Head of caudate nucleus (tissue), 42 donors: ENCODE measurements at regions not wholly inside any gene's neighbourhood (a gene's known extent, or its start where the extent isn't known, plus 50 kb on each side); places are given as distances from the start of the nearest gene placed in this dataset.

ENCODE experiments used
- DNase-seq, 42 donors: peaks; one replicate each; pipeline versions ENCODE4 v3.0.0 to v3.0.0-alpha.2; 2020 to 2021; ENCODE audit warnings: mixed read lengths in 7 of 42
- intact Hi-C: fragments of 100-400 bp; cut with DNase I; formaldehyde crosslinking; loops from one replicate; pipeline ENCODE4 v1.15.0; 2022

- no peak for DNase-seq
- intact Hi-C loops, result no loop called here
Observed at GRCh38 chr12:84357314-84357713, 555.3 kb downstream of the SLC6A15 start.

GRCh38 chr12:84356224-84356623, 556.4 kb downstream of the SLC6A15 start:
- DNase-seq, result no peak
- intact Hi-C loops, result no loop called here

GRCh38 chr12:84355561-84355960, 557.0 kb downstream of the SLC6A15 start:
- DNase-seq, result no peak
- intact Hi-C loops, result no loop called here

- intact Hi-C loops, result no loop called here
- no peak for DNase-seq
Observed at GRCh38 chr12:84348582-84348981, 564.0 kb downstream of the SLC6A15 start.

GRCh38 chr12:84341467-84342193, 571.0 kb downstream of the SLC6A15 start:
- no peak for DNase-seq
- intact Hi-C loops, result no loop called here

- DNase-seq, result no peak
- intact Hi-C loops, result no loop called here
Observed at GRCh38 chr12:84336231-84336630, 576.4 kb downstream of the SLC6A15 start.

GRCh38 chr12:84329938-84330337, 582.7 kb downstream of the SLC6A15 start:
- peak in 2 of 42 donors; percentile 1 to 3 for DNase-seq
- intact Hi-C loops, result no loop called here

- DNase-seq, result no peak
- intact Hi-C loops, result no loop called here
Observed at GRCh38 chr12:84315926-84316325, 596.7 kb downstream of the SLC6A15 start.

- no peak for DNase-seq
- intact Hi-C loops, result no loop called here
Observed at GRCh38 chr12:84313323-84313675, 599.3 kb downstream of the SLC6A15 start.

GRCh38 chr12:84308211-84308610, 604.4 kb downstream of the SLC6A15 start:
- DNase-seq, result no peak
- intact Hi-C loops, result no loop called here

- no peak for DNase-seq
- intact Hi-C loops, result no loop called here
Observed at GRCh38 chr12:84305144-84305543, 607.5 kb downstream of the SLC6A15 start.

- DNase-seq, result no peak
- intact Hi-C loops, result no loop called here
Observed at GRCh38 chr12:84294246-84294645, 618.4 kb downstream of the SLC6A15 start.

- intact Hi-C loops, result no loop called here
- no peak for DNase-seq
Observed at GRCh38 chr12:84290168-84290567, 622.4 kb downstream of the SLC6A15 start.

- intact Hi-C loops, result no loop called here
- DNase-seq, result no peak
Observed at GRCh38 chr12:84277986-84278385, 634.6 kb downstream of the SLC6A15 start.

- intact Hi-C loops, result no loop called here
Observed at GRCh38 chr12:84276215-84276614, 636.4 kb downstream of the SLC6A15 start.

GRCh38 chr12:84272324-84272723, 640.3 kb downstream of the SLC6A15 start:
- intact Hi-C loops, result no loop called here
- no peak for DNase-seq

More at GRCh38 chr12:84276215-84276614, 636.4 kb downstream of the SLC6A15 start:
- no peak for DNase-seq

GRCh38 chr12:84270470-84271140, 642.0 kb downstream of the SLC6A15 start:
- peak in 1 of 42 donors; percentile 45 for DNase-seq
- intact Hi-C loops, result no loop called here

- intact Hi-C loops, result no loop called here
- DNase-seq, result no peak
Observed at GRCh38 chr12:84247931-84248330, 664.7 kb downstream of the SLC6A15 start.

- no peak for DNase-seq
- intact Hi-C loops, result no loop called here
Observed at GRCh38 chr12:84243686-84244085, 668.9 kb downstream of the SLC6A15 start.

- intact Hi-C loops, result no loop called here
- DNase-seq, result no peak
Observed at GRCh38 chr12:84222841-84223240, 689.8 kb downstream of the SLC6A15 start.

- intact Hi-C loops, result no loop called here
- no peak for DNase-seq
Observed at GRCh38 chr12:84218406-84218805, 694.2 kb downstream of the SLC6A15 start.
